GM21367 (cell line): ENCODE measurements at regions not wholly inside any gene's neighbourhood (a gene's known extent, or its start where the extent isn't known, plus 50 kb on each side); places are given as distances from the start of the nearest gene placed in this dataset.
"Not testable (repeated sequence)": the region's sequence is repeated elsewhere in the genome, so short reads cannot be mapped to it uniquely, and the experiment has no call there.

Experiments used
- ATAC-seq: cut with Tn5 transposase; IDR thresholded peaks from one replicate; pipeline ENCODE4 v1.9.1; 2021; ENCODE audit not compliant: unreplicated experiment

- no peak for ATAC-seq
These were observed 658.9 kb upstream of the NXPH2 start for GRCh38 chr2:139439100-139439499.

- no peak for ATAC-seq
These were observed 658.3 kb upstream of the NXPH2 start for GRCh38 chr2:139438478-139438877.

GRCh38 chr2:139427164-139427563 lies 647.0 kb upstream of the NXPH2 start:
- ATAC-seq: no peak

- ATAC-seq: no peak
These were observed 643.9 kb upstream of the NXPH2 start for GRCh38 chr2:139424101-139424500.

- ATAC-seq: no peak
These were observed 631.0 kb upstream of the NXPH2 start for GRCh38 chr2:139411236-139411635.

- ATAC-seq: not testable (repeated sequence)
These were observed 630.6 kb upstream of the NXPH2 start for GRCh38 chr2:139410833-139411174.

- ATAC-seq: not testable (repeated sequence)
These were observed 630.1 kb upstream of the NXPH2 start for GRCh38 chr2:139410147-139410832.

GRCh38 chr2:139409212-139409611 lies 629.0 kb upstream of the NXPH2 start:
- no peak for ATAC-seq

GRCh38 chr2:139403948-139404347 lies 623.8 kb upstream of the NXPH2 start:
- ATAC-seq: no peak

GRCh38 chr2:139394801-139395200 lies 614.6 kb upstream of the NXPH2 start:
- ATAC-seq: no peak

GRCh38 chr2:139389391-139389790 lies 609.2 kb upstream of the NXPH2 start:
- no peak for ATAC-seq

- ATAC-seq: no peak
These were observed 606.2 kb upstream of the NXPH2 start for GRCh38 chr2:139386401-139386800.

GRCh38 chr2:139383532-139383931 lies 603.3 kb upstream of the NXPH2 start:
- ATAC-seq: no peak

GRCh38 chr2:139380051-139380450 lies 599.9 kb upstream of the NXPH2 start:
- ATAC-seq: no peak

- ATAC-seq: no peak
These were observed 598.2 kb upstream of the NXPH2 start for GRCh38 chr2:139378373-139378772.

- no peak for ATAC-seq
These were observed 594.2 kb upstream of the NXPH2 start for GRCh38 chr2:139374296-139374850.

- no peak for ATAC-seq
These were observed 589.5 kb upstream of the NXPH2 start for GRCh38 chr2:139369423-139370409.

- no peak for ATAC-seq
These were observed 587.2 kb upstream of the NXPH2 start for GRCh38 chr2:139367416-139367815.

GRCh38 chr2:139366681-139367080 lies 586.5 kb upstream of the NXPH2 start:
- ATAC-seq: no peak

- no peak for ATAC-seq
These were observed 585.0 kb upstream of the NXPH2 start for GRCh38 chr2:139365189-139365588.

- no peak for ATAC-seq
These were observed 580.5 kb upstream of the NXPH2 start for GRCh38 chr2:139360654-139361053.

- no peak for ATAC-seq
These were observed 579.6 kb upstream of the NXPH2 start for GRCh38 chr2:139359818-139360217.
